ENCODE measurements at regions not wholly inside any gene's neighbourhood (a gene's known extent, or its start where the extent isn't known, plus 50 kb on each side); places are given as distances from the start of the nearest gene placed in this dataset.

- DNase-seq, result no peak
- no peak overlapping the region for H3K27ac ChIP-seq (ENCODE audit: low read length)
- no peaks in the 10 kb centered on the region for H3K27me3 ChIP-seq (ENCODE audit: control insufficient read depth, insufficient read depth)
- no peak for ATAC-seq
- no peak overlapping the region for H3K4me3 ChIP-seq (ENCODE audit: low read length)
- intact Hi-C loops (cut with DNase I), result no loop called here
- no peaks in the 10 kb centered on the region for H3K4me1 ChIP-seq (ENCODE audit: control insufficient read depth, insufficient read depth, low read length)
- 52% methylated on average over 1 of the region's 1 CpG for WGBS
- H3K9me3 ChIP-seq (ENCODE audit: control insufficient read depth, low read length), result no peaks in the 10 kb centered on the region
Measured at GRCh38 chr11:109749476-109749875, 327.5 kb downstream of the C11orf87 start.

- ATAC-seq, result no peak
- Histone ChIP-seq H3K4me1 (ENCODE audit: control insufficient read depth, insufficient read depth, low read length) (no peaks in the 10 kb centered on the region), H3K9me3 (ENCODE audit: control insufficient read depth, low read length) (no peaks in the 10 kb centered on the region), H3K4me3 (ENCODE audit: low read length) (no peak overlapping the region), H3K27ac (ENCODE audit: low read length) (no peak overlapping the region), H3K27me3 (ENCODE audit: control insufficient read depth, insufficient read depth) (no peaks in the 10 kb centered on the region)
- 85% methylated on average over 2 of the region's 2 CpGs for WGBS
- intact Hi-C loops (cut with DNase I), result no loop called here
- DNase-seq, result no peak
Measured at GRCh38 chr11:109750964-109751363, 329.0 kb downstream of the C11orf87 start.

GRCh38 chr11:109752212-109752825, 330.3 kb downstream of the C11orf87 start:
- 80% methylated on average over 5 of the region's 5 CpGs for WGBS

GRCh38 chr11:109756521-109756920, 334.5 kb downstream of the C11orf87 start:
- WGBS, result 92% methylated on average over 1 of the region's 1 CpG
- DNase-seq (no peak), ATAC-seq (no peak)
- Histone ChIP-seq H3K27ac (ENCODE audit: low read length) (no peak overlapping the region), H3K27me3 (ENCODE audit: control insufficient read depth, insufficient read depth) (no peaks in the 10 kb centered on the region), H3K9me3 (ENCODE audit: control insufficient read depth, low read length) (no peaks in the 10 kb centered on the region), H3K4me3 (ENCODE audit: low read length) (no peak overlapping the region), H3K4me1 (ENCODE audit: control insufficient read depth, insufficient read depth, low read length) (no peaks in the 10 kb centered on the region)
- intact Hi-C loops (cut with DNase I), result no loop called here

More at GRCh38 chr11:109752212-109752825, 330.3 kb downstream of the C11orf87 start:
- H3K9me3 ChIP-seq (ENCODE audit: control insufficient read depth, low read length), result no peaks in the 10 kb centered on the region
- DNase-seq, result no peak
- H3K4me1 ChIP-seq (ENCODE audit: control insufficient read depth, insufficient read depth, low read length), result no peaks in the 10 kb centered on the region
- intact Hi-C loops (cut with DNase I), result no loop called here
- H3K27ac ChIP-seq (ENCODE audit: low read length), result no peak overlapping the region
- ATAC-seq, result no peak
- H3K27me3 ChIP-seq (ENCODE audit: control insufficient read depth, insufficient read depth), result no peaks in the 10 kb centered on the region
- no peak overlapping the region for H3K4me3 ChIP-seq (ENCODE audit: low read length)

- WGBS, result 85% methylated on average over 3 of the region's 3 CpGs
- Histone ChIP-seq H3K4me3 (ENCODE audit: low read length) (no peak overlapping the region), H3K4me1 (ENCODE audit: control insufficient read depth, insufficient read depth, low read length) (no peaks in the 10 kb centered on the region), H3K27me3 (ENCODE audit: control insufficient read depth, insufficient read depth) (no peaks in the 10 kb centered on the region), H3K9me3 (ENCODE audit: control insufficient read depth, low read length) (no peaks in the 10 kb centered on the region), H3K27ac (ENCODE audit: low read length) (no peak overlapping the region)
- no peak for ATAC-seq
- intact Hi-C loops (cut with DNase I), result no loop called here
- DNase-seq, result no peak
Measured at GRCh38 chr11:109756951-109757350, 335.0 kb downstream of the C11orf87 start.

DNA sequence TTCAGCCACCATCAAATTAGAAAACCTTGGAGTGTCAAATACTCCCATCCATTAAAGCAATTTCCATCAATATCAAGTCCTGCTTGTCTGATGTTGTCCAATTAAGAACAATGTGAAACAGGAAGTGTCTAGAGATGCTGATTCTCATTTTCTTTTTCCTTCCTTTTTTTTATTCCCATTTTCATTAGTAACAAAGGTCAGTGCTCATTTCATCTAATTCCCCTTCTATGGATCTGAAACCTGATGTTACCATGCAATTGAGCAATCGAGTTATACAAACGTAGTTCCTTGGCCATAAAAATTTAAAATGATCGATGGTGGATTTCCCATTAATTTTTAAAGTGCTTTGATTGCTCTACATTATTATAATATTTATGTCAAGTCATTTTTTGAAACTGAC, 330.6 kb upstream of the ZC3H12C start:
- 86% methylated on average over 3 of the region's 3 CpGs for WGBS
- Histone ChIP-seq H3K4me1 (ENCODE audit: control insufficient read depth, insufficient read depth, low read length) (no peaks in the 10 kb centered on the region), H3K4me3 (ENCODE audit: low read length) (no peak overlapping the region), H3K9me3 (ENCODE audit: control insufficient read depth, low read length) (no peaks in the 10 kb centered on the region), H3K27ac (ENCODE audit: low read length) (no peak overlapping the region), H3K27me3 (ENCODE audit: control insufficient read depth, insufficient read depth) (peaks cover 3% of the 10 kb centered on the region)
- DNase-seq (no peak), ATAC-seq (no peak)
- intact Hi-C loops (cut with DNase I), result no loop called here

GRCh38 chr11:109765709-109766311, 327.4 kb upstream of the ZC3H12C start:
- intact Hi-C loops (cut with DNase I), result no loop called here
- DNase-seq, result no peak
- H3K4me3 ChIP-seq (ENCODE audit: low read length), result no peak overlapping the region
- H3K27ac ChIP-seq (ENCODE audit: low read length), result no peak overlapping the region
- H3K4me1 ChIP-seq (ENCODE audit: control insufficient read depth, insufficient read depth, low read length), result no peaks in the 10 kb centered on the region
- H3K9me3 ChIP-seq (ENCODE audit: control insufficient read depth, low read length), result no peaks in the 10 kb centered on the region
- WGBS, result 88% methylated on average over 5 of the region's 5 CpGs
- peaks cover 3% of the 10 kb centered on the region for H3K27me3 ChIP-seq (ENCODE audit: control insufficient read depth, insufficient read depth)
- no peak for ATAC-seq

DNA sequence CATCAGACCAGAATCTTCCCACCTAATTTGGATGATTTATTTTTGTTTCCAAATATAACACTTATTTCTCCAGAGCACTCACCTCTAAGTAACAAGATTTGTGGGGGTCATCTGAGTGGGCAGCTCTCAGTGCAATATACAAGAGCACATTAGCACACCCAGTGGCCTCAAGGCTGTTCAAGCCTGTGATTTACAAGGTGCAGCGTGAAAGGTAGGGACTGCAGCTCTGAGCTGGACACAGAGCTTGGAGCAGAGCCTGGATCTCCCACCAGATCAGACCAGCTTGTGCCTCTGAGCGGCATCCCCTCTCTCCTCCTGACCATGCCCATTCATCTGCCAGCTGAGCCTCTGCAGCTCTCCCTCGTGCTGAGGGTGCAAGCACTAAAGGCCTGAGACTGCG, 323.3 kb upstream of the ZC3H12C start:
- 86% methylated on average over 4 of the region's 4 CpGs for WGBS
- DNase-seq, result no peak
- H3K4me3 ChIP-seq (ENCODE audit: low read length), result no peak overlapping the region
- no peak overlapping the region for H3K27ac ChIP-seq (ENCODE audit: low read length)
- no peaks in the 10 kb centered on the region for H3K9me3 ChIP-seq (ENCODE audit: control insufficient read depth, low read length)
- no peaks in the 10 kb centered on the region for H3K27me3 ChIP-seq (ENCODE audit: control insufficient read depth, insufficient read depth)
- ATAC-seq, result no peak
- intact Hi-C loops (cut with DNase I), result no loop called here
- H3K4me1 ChIP-seq (ENCODE audit: control insufficient read depth, insufficient read depth, low read length), result no peaks in the 10 kb centered on the region

GRCh38 chr11:109770323-109770722, 322.9 kb upstream of the ZC3H12C start:
- Histone ChIP-seq H3K27me3 (ENCODE audit: control insufficient read depth, insufficient read depth) (no peaks in the 10 kb centered on the region), H3K9me3 (ENCODE audit: control insufficient read depth, low read length) (no peaks in the 10 kb centered on the region), H3K4me1 (ENCODE audit: control insufficient read depth, insufficient read depth, low read length) (no peaks in the 10 kb centered on the region), H3K4me3 (ENCODE audit: low read length) (no peak overlapping the region), H3K27ac (ENCODE audit: low read length) (no peak overlapping the region)
- intact Hi-C loops (cut with DNase I), result no loop called here
- ATAC-seq, result no peak
- no peak for DNase-seq

GRCh38 chr11:109772892-109773291, 320.3 kb upstream of the ZC3H12C start:
- DNase-seq, result no peak
- Histone ChIP-seq H3K27ac (ENCODE audit: low read length) (no peak overlapping the region), H3K4me1 (ENCODE audit: control insufficient read depth, insufficient read depth, low read length) (no peaks in the 10 kb centered on the region), H3K27me3 (ENCODE audit: control insufficient read depth, insufficient read depth) (no peaks in the 10 kb centered on the region), H3K4me3 (ENCODE audit: low read length) (no peak overlapping the region), H3K9me3 (ENCODE audit: control insufficient read depth, low read length) (no peaks in the 10 kb centered on the region)
- ATAC-seq, result no peak
- 87% methylated on average over 1 of the region's 1 CpG for WGBS
- intact Hi-C loops (cut with DNase I), result no loop called here

DNA sequence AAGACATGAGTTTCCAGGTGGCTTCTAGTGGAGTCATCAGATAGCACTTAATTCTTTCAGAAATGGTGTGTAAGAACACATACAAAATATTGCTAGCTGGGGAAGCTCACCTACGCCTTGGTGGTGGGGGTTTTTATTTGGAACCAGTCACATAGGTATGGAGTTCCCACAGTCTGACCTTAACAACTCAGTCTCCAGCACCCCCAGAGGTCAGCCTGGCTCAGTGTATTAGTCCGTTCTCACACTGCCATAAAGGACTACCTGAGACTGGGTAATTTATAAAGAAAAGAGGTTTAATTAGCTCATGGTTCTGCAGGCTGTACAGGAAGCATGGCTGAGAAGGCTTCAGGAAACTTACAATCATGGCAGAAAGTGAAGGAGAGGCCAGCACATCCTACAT, 317.5 kb upstream of the ZC3H12C start:
- no peak for ATAC-seq
- intact Hi-C loops (cut with DNase I), result no loop called here

GRCh38 chr11:109783014-109783413, 310.2 kb upstream of the ZC3H12C start:
- DNase-seq (no peak), ATAC-seq (no peak)
- no peaks in the 10 kb centered on the region for H3K4me1 ChIP-seq (ENCODE audit: control insufficient read depth, insufficient read depth, low read length)
- no peaks in the 10 kb centered on the region for H3K9me3 ChIP-seq (ENCODE audit: control insufficient read depth, low read length)
- intact Hi-C loops (cut with DNase I), result no loop called here
- no peak overlapping the region for H3K4me3 ChIP-seq (ENCODE audit: low read length)
- no peaks in the 10 kb centered on the region for H3K27me3 ChIP-seq (ENCODE audit: control insufficient read depth, insufficient read depth)
- no peak overlapping the region for H3K27ac ChIP-seq (ENCODE audit: low read length)
- 66% methylated on average over 3 of the region's 3 CpGs for WGBS

More for the DNA sequence above, 317.5 kb upstream of the ZC3H12C start:
- no peak for DNase-seq
- H3K4me1 ChIP-seq (ENCODE audit: control insufficient read depth, insufficient read depth, low read length), result no peaks in the 10 kb centered on the region
- no peak overlapping the region for H3K27ac ChIP-seq (ENCODE audit: low read length)
- no peaks in the 10 kb centered on the region for H3K27me3 ChIP-seq (ENCODE audit: control insufficient read depth, insufficient read depth)
- no peak overlapping the region for H3K4me3 ChIP-seq (ENCODE audit: low read length)
- 78% methylated on average over 2 of the region's 2 CpGs for WGBS
- no peaks in the 10 kb centered on the region for H3K9me3 ChIP-seq (ENCODE audit: control insufficient read depth, low read length)

All from right cardiac atrium (tissue), 5 donors.